Skin of body (tissue), 1 donor: ENCODE measurements at regions not wholly inside any gene's neighbourhood (a gene's known extent, or its start where the extent isn't known, plus 50 kb on each side); places are given as distances from the start of the nearest gene placed in this dataset.
"Not testable (repeated sequence)": the region's sequence is repeated elsewhere in the genome, so short reads cannot be mapped to it uniquely, and the experiment has no call there.

Experiments
- DNase-seq: peaks from one replicate; lab custom pipeline; 2025; lab: John Stamatoyannopoulos, UW

DNA sequence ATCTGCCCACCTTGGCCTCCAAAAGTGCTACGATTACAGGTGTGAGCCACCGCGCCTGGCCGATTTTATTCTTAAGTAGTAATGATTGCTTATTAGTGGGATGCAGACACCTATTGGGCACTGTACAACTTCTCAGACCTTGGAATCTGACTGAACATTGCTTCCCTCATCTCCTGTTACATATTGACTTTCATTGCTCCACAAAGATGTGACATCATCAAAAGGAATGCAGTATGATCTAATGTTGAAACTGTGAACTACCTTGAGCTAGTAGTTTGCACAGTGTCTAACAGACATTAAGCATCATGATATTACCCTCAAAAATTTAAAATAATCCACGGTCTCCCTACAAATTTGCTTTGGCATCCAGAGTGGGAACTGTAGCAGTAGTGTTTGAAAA, 109.8 kb upstream of the SIX2 start:
- no peak for DNase-seq

- no peak for DNase-seq
Measured at GRCh38 chr2:45117383-45117782, 108.1 kb upstream of the SIX2 start.

GRCh38 chr2:45115181-45115580, 105.9 kb upstream of the SIX2 start:
- DNase-seq: no peak

DNA sequence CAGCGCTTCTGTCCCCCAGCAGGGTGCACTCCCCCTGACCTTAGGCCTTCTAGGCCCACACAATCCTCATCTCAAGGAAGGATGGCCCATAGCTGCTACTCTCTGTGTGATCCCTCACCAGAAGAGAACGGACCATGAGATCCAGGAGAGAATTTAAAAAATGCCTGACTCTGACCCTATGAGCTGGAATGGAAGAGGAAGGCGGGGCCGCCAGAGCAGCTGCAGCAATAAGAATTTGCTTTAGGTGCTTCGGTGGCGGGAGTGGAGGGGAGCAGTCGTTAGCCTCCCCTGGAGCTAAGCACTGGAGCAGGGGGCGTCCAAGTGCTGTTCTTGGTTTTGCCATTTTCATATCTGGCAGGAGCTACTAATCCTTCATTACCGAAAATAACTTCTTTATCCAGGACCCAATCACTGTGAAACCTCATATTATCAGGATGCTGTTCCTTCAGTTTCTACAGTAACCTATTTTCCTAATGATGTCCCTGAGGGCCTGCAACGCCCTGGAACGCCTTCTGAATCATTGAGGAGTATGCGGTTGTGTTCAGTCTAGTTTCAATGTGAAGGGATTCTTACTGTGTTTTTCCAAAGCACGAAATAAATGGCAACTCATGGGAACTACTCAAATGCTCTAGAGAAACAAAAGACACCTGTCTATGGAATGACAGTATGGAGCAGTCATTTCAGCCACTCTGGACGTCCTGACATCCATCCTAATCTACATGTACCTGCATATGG, 105.1 kb upstream of the SIX2 start:
- no peak for DNase-seq

GRCh38 chr2:45112750-45113149, 103.5 kb upstream of the SIX2 start:
- DNase-seq: no peak

DNA sequence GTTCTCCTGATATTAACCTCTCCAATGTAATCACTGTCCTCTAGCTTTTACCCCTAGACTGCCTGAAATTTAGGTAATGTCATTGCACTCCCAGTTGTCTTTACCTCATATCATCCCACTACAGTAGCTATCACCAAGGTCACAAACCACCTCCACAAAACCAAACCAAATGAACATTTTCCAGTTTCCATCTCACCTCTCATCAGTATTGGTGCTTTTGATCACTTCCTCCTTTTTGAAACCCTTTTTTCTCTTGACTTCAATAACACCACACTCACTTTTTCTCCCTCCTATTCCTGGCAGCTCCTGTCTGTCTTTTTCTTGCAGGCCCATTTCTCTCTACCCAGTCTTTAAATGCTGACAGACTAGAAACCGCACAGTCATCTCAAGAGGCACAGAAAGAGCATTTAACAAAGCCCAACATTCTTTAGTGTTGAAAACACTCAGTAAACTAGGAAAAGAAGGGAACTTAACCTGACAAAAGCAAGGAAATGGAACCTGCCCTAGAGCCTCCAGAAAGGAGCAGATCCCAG, 95.9 kb upstream of the SIX2 start:
- DNase-seq: no peak

GRCh38 chr2:45104429-45104828, 95.2 kb upstream of the SIX2 start:
- no peak for DNase-seq

- no peak for DNase-seq
Measured at GRCh38 chr2:45103351-45104345, 94.4 kb upstream of the SIX2 start.

GRCh38 chr2:45102579-45103117, 93.4 kb upstream of the SIX2 start:
- no peak for DNase-seq

DNA sequence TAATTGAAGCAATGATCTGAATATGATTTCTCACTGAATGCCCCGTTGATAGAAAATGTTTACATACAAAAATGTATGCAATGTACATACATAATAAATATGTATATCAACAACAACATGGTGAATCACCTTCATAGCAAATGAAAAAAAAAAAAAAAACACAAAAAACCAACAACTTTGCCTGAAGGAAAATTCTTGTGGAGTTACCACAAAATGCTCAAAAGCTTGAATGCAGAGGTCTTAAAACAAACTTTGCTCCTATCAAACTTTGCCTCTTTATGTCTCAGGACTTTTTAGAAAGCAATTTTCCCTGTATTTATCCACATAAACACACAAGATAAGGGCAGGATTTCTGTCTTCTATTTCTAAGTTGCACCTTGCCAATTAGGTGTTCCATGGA, 92.9 kb upstream of the SIX2 start:
- DNase-seq: no peak

DNA sequence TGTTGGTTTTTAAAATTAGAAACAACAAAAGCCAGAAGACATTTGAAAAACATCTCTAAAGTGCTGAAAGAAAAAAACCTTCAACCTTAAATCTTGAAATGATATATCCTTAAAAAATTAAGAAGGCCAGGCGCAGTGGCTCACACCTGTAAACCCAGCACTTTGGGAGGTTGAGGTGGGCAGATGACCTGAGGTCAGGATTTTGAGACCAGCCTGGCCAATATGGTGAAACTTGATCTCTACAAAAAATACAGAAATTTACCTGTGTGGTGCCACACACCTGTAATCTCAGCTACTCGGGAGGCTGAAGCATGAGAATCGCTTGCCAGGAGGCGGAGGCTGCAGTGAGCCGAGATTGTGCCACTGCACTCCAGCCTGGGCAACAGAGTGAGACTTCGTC, 87.7 kb upstream of the SIX2 start:
- DNase-seq: no peak

DNA sequence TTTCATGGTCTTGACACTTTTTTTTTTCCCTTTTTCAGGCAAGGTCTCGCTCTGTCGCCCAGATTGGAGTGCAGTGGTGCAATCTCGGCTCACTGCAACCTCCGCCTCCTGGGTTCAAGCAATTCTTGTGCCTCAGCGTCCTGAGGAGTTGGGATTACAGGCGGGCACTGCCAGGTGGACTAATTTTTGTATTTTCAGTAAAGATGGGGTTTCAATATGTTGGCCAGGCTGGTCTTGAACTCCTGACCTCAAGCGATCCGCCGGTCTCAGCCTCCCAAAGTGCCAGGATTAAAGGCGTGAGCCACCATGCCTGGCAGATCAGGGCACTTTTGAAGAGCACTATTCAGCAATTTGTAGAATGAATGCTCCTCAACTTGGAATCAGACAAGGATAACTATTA, 86.8 kb upstream of the SIX2 start:
- DNase-seq: not testable (repeated sequence)

DNA sequence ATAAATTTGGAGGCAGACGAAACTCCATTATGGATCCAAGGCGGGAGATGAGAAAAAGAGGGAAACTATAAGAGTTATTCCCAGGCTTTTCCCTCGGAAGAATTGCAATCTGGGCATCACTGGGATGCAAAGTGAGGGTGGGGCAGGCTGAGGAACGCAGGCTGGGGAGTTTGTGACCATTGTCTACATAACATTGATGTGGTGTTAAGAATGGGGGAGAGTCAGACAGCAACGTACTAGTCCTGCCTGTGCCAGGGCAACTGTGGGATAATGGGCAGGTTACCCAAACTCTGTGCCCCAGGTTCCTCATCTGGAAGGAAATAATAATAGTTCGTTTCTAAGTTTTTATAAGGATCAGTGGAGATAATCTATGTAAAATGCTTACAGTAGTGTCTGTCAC, 84.4 kb upstream of the SIX2 start:
- DNase-seq: no peak

DNA sequence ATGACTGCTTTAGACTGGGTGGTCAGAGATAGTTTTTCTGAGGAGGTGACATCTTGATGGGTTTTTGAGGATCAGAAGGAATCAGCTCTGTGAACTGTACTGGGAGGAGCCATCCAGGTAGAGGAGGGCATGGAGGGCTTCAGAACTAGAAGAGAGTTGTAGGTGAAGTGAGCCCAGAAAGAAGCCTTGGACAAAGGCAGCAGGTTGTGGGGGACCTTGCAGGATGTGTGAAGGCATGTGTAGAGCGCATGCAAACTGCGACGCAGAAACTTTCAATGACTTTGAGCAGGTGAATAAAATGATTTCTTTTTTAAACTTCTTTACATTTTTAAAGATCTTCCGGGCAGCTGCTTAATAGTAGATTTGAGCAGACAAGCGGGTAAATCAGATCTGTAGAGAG, 83.9 kb upstream of the SIX2 start:
- no peak for DNase-seq

DNA sequence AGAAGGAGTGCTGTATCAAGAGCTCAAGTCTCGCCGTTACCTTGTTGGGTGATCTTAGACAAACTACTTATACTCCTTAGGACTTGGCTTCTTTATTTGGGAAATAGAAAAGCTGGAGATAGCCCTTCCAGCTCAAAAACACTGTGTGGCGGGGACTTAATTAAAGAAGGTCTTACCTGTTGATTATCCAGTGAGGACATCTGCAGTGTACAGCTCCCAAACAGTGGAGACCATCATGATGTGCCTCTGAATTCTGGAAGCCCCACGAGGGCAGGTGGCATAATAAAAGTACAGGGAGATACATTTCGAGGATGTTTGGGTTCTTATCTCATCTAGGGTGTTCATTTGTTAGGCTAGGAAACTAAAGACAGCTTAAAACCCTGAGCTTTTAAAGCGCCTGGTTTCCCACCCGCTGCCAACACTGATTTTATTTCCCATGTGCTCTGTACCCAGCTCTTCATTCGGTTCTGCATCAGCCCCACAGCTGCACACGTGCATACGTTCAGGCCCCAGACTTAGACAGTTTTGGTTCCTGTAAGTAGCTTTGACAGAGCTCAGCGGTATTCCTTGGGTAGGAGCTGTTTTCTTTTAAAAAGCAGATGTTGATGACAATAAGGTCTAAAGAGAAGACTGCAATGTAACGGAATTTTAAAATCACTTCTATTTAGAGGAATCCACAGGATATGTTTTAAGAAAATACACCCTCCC, 80.5 kb upstream of the SIX2 start:
- DNase-seq: peak; percentile 17

DNA sequence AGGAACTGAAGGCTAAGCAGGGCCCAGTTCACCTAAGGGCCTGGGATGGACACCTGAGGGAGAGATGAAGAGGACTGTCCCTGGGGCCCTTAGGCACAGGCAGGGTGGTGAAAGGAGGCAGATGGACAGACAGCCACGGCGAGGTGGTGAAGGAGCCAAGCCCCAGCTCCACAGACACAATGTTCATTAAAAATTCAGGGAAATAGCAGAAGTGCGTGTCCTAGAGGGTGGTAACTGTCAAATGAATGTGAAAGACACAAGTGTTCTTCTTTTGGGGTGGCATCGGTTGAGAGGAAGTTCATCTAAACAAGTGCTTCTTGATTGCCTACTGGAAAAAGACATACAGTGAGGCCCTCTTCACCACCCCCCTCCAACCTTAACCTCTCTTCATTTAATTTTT, 76.2 kb upstream of the SIX2 start:
- DNase-seq: no peak

DNA sequence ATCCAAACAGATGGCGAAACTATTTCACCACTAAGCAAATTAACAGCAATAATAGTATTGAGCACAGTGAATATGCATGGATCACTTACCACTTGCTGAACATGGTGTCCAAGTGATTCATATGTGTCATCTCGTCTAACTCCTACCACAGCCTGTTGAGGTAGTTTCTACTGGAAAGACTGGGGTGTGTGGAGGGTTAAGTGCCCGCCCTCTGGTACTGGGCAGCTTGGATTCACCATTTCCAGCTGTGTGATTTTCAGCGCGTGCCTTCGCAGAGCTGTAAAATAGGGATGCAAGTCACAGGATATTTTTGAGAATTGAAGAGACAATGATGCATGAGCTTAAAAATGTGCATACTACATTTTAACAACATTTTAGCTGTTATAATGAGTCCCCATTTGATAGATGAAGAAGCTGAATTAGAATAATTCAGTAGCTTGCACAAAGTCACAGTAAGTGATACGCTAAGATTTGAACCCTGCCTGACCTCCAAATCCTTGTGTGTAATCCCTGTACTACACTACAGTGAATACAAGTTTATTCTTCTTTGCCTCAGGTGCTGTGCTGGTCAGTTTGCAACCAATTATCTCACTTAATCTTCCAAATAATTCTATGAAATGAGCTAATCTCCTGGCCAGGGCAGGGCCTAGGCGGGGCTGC, 75.2 kb upstream of the SIX2 start:
- no peak for DNase-seq

DNA sequence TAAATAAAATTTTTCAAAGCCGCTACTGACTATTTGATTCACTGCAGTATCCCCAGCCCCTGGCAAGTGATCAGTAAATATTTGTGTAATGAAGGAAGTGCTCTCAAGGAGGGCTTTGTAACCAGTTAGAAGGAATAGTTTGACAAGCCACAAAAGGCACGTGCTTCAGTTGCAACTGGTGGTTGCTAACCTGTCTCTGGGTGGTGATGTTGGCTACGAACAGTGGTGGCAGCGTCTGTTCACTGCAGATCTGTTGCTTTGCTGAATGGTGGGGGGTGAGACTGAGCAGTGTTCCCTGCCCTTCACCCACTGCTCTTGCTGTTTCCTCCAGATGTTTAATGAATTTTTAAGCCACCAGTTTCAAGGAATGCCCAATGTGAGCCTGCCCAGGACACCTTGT, 73.9 kb upstream of the SIX2 start:
- DNase-seq: no peak

- no peak for DNase-seq
Measured at GRCh38 chr2:45074713-45075112, 65.5 kb upstream of the SIX2 start.

DNA sequence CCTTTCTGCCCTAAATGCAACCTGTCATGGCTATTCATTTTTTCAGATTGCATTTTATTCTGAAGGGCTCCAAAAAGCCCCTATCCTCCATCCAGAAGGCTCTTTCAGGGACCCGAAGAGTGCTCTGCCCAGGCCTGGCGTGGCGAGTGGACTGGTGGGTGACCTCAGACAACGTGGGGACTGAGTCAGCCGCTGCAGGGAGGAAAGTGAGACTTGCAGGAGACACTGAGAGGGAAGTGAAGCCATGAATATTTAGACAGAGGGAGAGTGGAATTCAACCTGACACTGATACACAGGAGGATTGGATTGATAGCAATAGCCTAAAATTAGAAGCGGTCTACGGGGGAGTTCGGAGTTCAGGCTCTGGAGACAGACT, 63.6 kb upstream of the SIX2 start:
- no peak for DNase-seq
